HG02588 (cell line): ENCODE measurements at regions not wholly inside any gene's neighbourhood (a gene's known extent, or its start where the extent isn't known, plus 50 kb on each side); places are given as distances from the start of the nearest gene placed in this dataset.

ENCODE experiments used
- ATAC-seq: cut with Tn5 transposase; IDR thresholded peaks from one replicate; pipeline ENCODE4 v1.9.1; 2021; ENCODE audit warnings: mild to moderate bottlenecking, moderate library complexity; ENCODE audit not compliant: unreplicated experiment

- ATAC-seq: no peak
Observed at GRCh38 chr4:18247189-18247588, 225.6 kb upstream of the LCORL start.

GRCh38 chr4:18242919-18243693 is 221.6 kb upstream of the LCORL start:
- ATAC-seq: no peak

GRCh38 chr4:18241727-18242126 is 220.2 kb upstream of the LCORL start:
- no peak for ATAC-seq

GRCh38 chr4:18234108-18234507 is 212.6 kb upstream of the LCORL start:
- no peak for ATAC-seq

- ATAC-seq: no peak
Observed at GRCh38 chr4:18231726-18232125, 210.2 kb upstream of the LCORL start.

- no peak for ATAC-seq
Observed at GRCh38 chr4:18227880-18228279, 206.3 kb upstream of the LCORL start.

GRCh38 chr4:18214411-18215055 is 193.0 kb upstream of the LCORL start:
- no peak for ATAC-seq

- ATAC-seq: no peak
Observed at GRCh38 chr4:18213576-18214198, 192.1 kb upstream of the LCORL start.

- peak; percentile 48 for ATAC-seq
Observed at GRCh38 chr4:18209448-18209847, 187.9 kb upstream of the LCORL start.

- ATAC-seq: no peak
Observed at GRCh38 chr4:18203966-18204365, 182.4 kb upstream of the LCORL start.

GRCh38 chr4:18202486-18202885 is 180.9 kb upstream of the LCORL start:
- no peak for ATAC-seq

- no peak for ATAC-seq
Observed at GRCh38 chr4:18201885-18202284, 180.3 kb upstream of the LCORL start.

GRCh38 chr4:18198653-18199052 is 177.1 kb upstream of the LCORL start:
- ATAC-seq: no peak

GRCh38 chr4:18197467-18197866 is 175.9 kb upstream of the LCORL start:
- no peak for ATAC-seq

GRCh38 chr4:18194278-18194677 is 172.7 kb upstream of the LCORL start:
- no peak for ATAC-seq

GRCh38 chr4:18192901-18193300 is 171.3 kb upstream of the LCORL start:
- no peak for ATAC-seq

- no peak for ATAC-seq
Observed at GRCh38 chr4:18185491-18185890, 163.9 kb upstream of the LCORL start.

- peak; percentile 69 for ATAC-seq
Observed at GRCh38 chr4:18180892-18181291, 159.3 kb upstream of the LCORL start.

GRCh38 chr4:18180122-18180521 is 158.6 kb upstream of the LCORL start:
- no peak for ATAC-seq

- ATAC-seq: no peak
Observed at GRCh38 chr4:18171896-18172295, 150.3 kb upstream of the LCORL start.

GRCh38 chr4:18167831-18168230 is 146.3 kb upstream of the LCORL start:
- no peak for ATAC-seq

GRCh38 chr4:18166925-18167324 is 145.4 kb upstream of the LCORL start:
- ATAC-seq: no peak
